Smooth muscle cell (in vitro differentiated cells): ENCODE measurements at regions not wholly inside any gene's neighbourhood (a gene's known extent, or its start where the extent isn't known, plus 50 kb on each side); places are given as distances from the start of the nearest gene placed in this dataset.
A peak's percentile ranks its signal among the peaks of the same experiment; 100 is the strongest.

Experiments used
- DNase-seq: peaks from one replicate; lab custom pipeline; 2025; ENCODE audit not compliant: unreplicated experiment; lab: John Stamatoyannopoulos, UW
- H2AFZ ChIP-seq: fragments of 200-600 bp; sonication (generic); 2 replicates; pipeline ENCODE4 v1.6.0; 2016; ENCODE audit warnings: antibody characterized with exemption, low read depth, mild to moderate bottlenecking
- H3F3A ChIP-seq: fragments of 200-600 bp; sonication (generic); 2 replicates; pipeline ENCODE4 v1.6.0; 2017; ENCODE audit warnings: antibody characterized with exemption, low read depth
- H3K27ac ChIP-seq: fragments of 200-600 bp; sonication (generic); 2 replicates; pipeline ENCODE4 v1.5.1; 2016; ENCODE audit warnings: low read depth, mild to moderate bottlenecking
- H3K27me3 ChIP-seq: fragments of 200-600 bp; sonication (generic); 2 replicates; pipeline ENCODE4 v1.6.1; 2016; ENCODE audit warnings: low read depth, mild to moderate bottlenecking
- H3K36me3 ChIP-seq: fragments of 200-600 bp; sonication (generic); 2 replicates; pipeline ENCODE4 v1.5.1; 2016; ENCODE audit warnings: low read depth
- H3K4me1 ChIP-seq: fragments of 200-600 bp; sonication (generic); 2 replicates; pipeline ENCODE4 v1.5.1; 2016; ENCODE audit warnings: low read depth
- H3K4me2 ChIP-seq: fragments of 200-600 bp; sonication (generic); 2 replicates; pipeline ENCODE4 v1.6.0; 2016; ENCODE audit warnings: mild to moderate bottlenecking
- H3K4me3 ChIP-seq: fragments of 200-600 bp; sonication (generic); 2 replicates; pipeline ENCODE4 v1.5.1; 2016; ENCODE audit warnings: mild to moderate bottlenecking
- H3K79me2 ChIP-seq: fragments of 200-600 bp; sonication (generic); 2 replicates; pipeline ENCODE4 v1.6.0; 2016; ENCODE audit warnings: low read depth, mild to moderate bottlenecking
- H3K9ac ChIP-seq: fragments of 200-600 bp; sonication (generic); 2 replicates; pipeline ENCODE4 v1.6.0; 2016; ENCODE audit warnings: low read depth
- H3K9me3 ChIP-seq: fragments of 200-600 bp; sonication (generic); replicated peaks from 2 replicates; pipeline ENCODE4 v1.5.1; 2016; ENCODE audit warnings: low read depth
- H4K20me1 ChIP-seq: fragments of 200-600 bp; sonication (generic); 2 replicates; pipeline ENCODE4 v1.6.0; 2016; ENCODE audit warnings: low read depth
- CTCF ChIP-seq: fragments of 200-600 bp; sonication (generic); IDR thresholded peaks from 2 replicates; pipeline ENCODE4 v1.5.1; 2017; ENCODE audit warnings: borderline replicate concordance, mild to moderate bottlenecking, antibody characterized with exemption; ENCODE audit not compliant: insufficient read depth, poor library complexity, severe bottlenecking
- WGBS: methylation state at CpG from one replicate; pipeline ENCODE4 v1.1.7; 2016; ENCODE audit warnings: low lambda C conversion rate; 5-methylcytosine and 5-hydroxymethylcytosine counted together

DNA sequence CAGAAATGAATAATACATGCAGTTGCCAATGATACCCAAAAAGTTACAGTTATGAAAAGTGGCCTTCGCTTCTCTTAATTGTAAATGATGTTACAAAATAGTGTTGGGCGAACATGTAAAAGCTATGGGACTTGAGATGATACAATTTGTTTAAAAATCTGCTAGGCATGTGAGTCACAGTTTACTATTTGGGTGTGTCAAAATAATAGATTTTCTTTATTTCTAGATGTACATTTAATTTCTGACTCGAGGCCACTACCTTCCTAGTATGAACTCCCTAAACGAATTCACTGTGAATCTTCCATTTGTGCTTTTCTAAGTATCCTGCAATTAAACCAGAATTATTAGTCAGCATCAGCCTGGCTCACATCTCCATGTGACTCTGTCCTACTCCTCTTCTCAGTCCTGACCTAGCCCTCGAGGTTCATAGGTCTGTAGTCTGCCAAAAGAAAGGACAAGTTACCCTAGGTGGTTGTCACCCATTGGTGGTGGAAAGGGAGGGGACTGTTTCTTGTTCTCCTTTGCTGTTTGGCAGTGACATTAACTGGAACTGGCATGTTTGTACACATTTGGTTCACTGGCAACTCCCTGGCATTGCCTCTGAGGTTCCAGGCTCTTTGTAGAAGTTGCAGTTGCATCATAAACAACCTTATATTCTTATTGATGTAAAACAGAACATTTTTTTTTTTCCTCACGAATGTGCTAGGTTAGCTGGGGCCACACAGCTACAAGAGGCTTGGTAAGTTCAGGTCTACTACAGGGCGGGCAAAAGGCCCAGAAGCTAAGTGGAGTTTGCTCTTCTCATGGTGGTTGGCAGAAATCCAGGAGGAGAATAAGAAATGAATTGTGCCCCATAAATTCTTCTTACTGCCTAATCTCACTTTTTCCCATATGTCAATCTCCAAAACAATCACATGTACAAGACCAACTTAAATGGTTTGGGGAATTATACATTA, 746.5 kb upstream of the ADAMTS5 start:
- 92% methylated on average over 7 of the region's 7 CpGs for WGBS
- H3K79me2 ChIP-seq = no peaks in the 10 kb centered on the region
- no peaks in the 10 kb centered on the region for H3K27me3 ChIP-seq
- DNase-seq = no peak
- no peaks in the 10 kb centered on the region for H3K36me3 ChIP-seq
- H4K20me1 ChIP-seq = no peaks in the 10 kb centered on the region
- H2AFZ ChIP-seq = no peak overlapping the region
- H3K4me3 ChIP-seq = no peak overlapping the region
- no peak overlapping the region for H3K9ac ChIP-seq
- no peak overlapping the region for H3K27ac ChIP-seq
- no peak for TF ChIP-seq CTCF
- no peak overlapping the region for H3K4me2 ChIP-seq
- H3K4me1 ChIP-seq = no peaks in the 10 kb centered on the region
- H3F3A ChIP-seq = no peaks in the 10 kb centered on the region
- no peaks in the 10 kb centered on the region for H3K9me3 ChIP-seq

GRCh38 chr21:27704567-27705166, 737.8 kb upstream of the ADAMTS5 start:
- Histone ChIP-seq H4K20me1 (no peaks in the 10 kb centered on the region), H3K9me3 (no peaks in the 10 kb centered on the region), H3K4me2 (no peak overlapping the region), H3K4me3 (no peak overlapping the region), H3K27ac (no peak overlapping the region), H3K9ac (no peak overlapping the region), H2AFZ (peak overlapping the region; percentile 52), H3F3A (no peaks in the 10 kb centered on the region), H3K36me3 (no peaks in the 10 kb centered on the region), H3K27me3 (no peaks in the 10 kb centered on the region), H3K79me2 (no peaks in the 10 kb centered on the region), H3K4me1 (peaks cover 5% of the 10 kb centered on the region)
- 98% methylated on average over 8 of the region's 8 CpGs for WGBS
- no peak for TF ChIP-seq CTCF
- DNase-seq = no peak

GRCh38 chr21:27703791-27704190, 736.9 kb upstream of the ADAMTS5 start:
- Histone ChIP-seq H3K4me1 (peaks cover 5% of the 10 kb centered on the region), H3K4me3 (no peak overlapping the region), H3K27ac (no peak overlapping the region), H2AFZ (peak overlapping the region; percentile 52), H3K79me2 (no peaks in the 10 kb centered on the region), H3K9me3 (no peaks in the 10 kb centered on the region), H3K27me3 (no peaks in the 10 kb centered on the region), H3K9ac (no peak overlapping the region), H4K20me1 (no peaks in the 10 kb centered on the region), H3K4me2 (no peak overlapping the region), H3K36me3 (no peaks in the 10 kb centered on the region), H3F3A (no peaks in the 10 kb centered on the region)
- 70% methylated on average over 4 of the region's 4 CpGs for WGBS
- DNase-seq = no peak
- TF ChIP-seq CTCF = no peak
